ENCODE measurements at regions not wholly inside any gene's neighbourhood (a gene's known extent, or its start where the extent isn't known, plus 50 kb on each side); places are given as distances from the start of the nearest gene placed in this dataset.
"Not testable (repeated sequence)": the region's sequence is repeated elsewhere in the genome, so short reads cannot be mapped to it uniquely, and the experiment has no call there.

- TF ChIP-seq, protein P1, sequence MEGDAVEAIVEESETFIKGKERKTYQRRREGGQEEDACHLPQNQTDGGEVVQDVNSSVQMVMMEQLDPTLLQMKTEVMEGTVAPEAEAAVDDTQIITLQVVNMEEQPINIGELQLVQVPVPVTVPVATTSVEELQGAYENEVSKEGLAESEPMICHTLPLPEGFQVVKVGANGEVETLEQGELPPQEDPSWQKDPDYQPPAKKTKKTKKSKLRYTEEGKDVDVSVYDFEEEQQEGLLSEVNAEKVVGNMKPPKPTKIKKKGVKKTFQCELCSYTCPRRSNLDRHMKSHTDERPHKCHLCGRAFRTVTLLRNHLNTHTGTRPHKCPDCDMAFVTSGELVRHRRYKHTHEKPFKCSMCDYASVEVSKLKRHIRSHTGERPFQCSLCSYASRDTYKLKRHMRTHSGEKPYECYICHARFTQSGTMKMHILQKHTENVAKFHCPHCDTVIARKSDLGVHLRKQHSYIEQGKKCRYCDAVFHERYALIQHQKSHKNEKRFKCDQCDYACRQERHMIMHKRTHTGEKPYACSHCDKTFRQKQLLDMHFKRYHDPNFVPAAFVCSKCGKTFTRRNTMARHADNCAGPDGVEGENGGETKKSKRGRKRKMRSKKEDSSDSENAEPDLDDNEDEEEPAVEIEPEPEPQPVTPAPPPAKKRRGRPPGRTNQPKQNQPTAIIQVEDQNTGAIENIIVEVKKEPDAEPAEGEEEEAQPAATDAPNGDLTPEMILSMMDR (IDR thresholded peaks at IDR 0.05; ENCODE audit: control extremely low read depth, extremely low read depth, low read depth, missing control alignments) = no peak
- DNase-seq (ENCODE audit: extremely low spot score) = no peak
- ChIA-PET POLR2A (no interaction called here), CTCF (no interaction called here)
Measured at GRCh38 chrX:1026263-1027015, 186.0 kb downstream of the CRLF2 start.

DNA sequence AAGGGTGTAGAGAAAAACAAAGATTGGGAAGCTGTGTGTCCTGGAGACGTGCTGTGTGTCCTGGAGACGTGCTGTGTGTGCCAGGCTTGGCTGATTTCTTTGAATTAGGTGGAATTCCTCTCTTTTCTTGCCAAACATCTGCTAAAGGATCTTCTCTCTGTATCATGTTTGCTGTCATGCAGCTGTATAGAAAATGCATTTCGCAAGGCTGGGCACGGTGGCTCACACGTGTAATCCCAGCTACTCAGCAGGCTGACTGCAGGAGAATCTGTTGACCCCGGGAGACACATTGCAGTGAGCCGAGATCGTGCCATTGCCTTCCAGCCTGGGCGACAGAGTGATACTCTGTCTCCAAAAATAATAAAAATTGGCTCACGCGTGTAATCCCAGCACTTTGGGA lies 187.0 kb downstream of the CRLF2 start:
- DNase-seq (ENCODE audit: extremely low spot score) = no peak
- POLR2A ChIA-PET = no interaction called here
- TF ChIP-seq, protein P1 (IDR thresholded peaks at IDR 0.05; ENCODE audit: control extremely low read depth, extremely low read depth, low read depth, missing control alignments) = no peak
- CTCF ChIA-PET = no interaction called here

DNA sequence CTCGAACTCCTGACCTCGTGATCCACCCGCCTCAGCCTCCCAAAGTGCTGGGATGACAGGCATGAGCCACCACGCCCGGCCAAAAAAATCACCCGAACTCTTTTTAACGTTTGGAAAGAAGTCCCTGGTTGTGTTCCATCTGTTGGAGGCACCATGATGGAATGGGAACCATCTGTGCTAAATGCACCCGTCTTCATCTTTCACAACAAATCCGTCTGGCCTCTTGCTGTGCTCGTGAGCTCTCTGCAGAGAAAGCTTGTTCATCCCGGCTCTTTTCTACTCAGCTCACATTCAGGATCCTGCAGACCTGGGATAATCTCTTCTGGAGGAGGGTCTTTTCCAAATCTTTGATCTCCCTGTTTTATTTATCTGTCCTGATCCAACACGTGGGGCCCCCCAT lies 188.8 kb downstream of the CRLF2 start:
- TF ChIP-seq, protein P1 (IDR thresholded peaks at IDR 0.05; ENCODE audit: control extremely low read depth, extremely low read depth, low read depth, missing control alignments) = no peak
- CTCF ChIA-PET = no interaction called here
- POLR2A ChIA-PET = no interaction called here
- DNase-seq (ENCODE audit: extremely low spot score) = no peak

DNA sequence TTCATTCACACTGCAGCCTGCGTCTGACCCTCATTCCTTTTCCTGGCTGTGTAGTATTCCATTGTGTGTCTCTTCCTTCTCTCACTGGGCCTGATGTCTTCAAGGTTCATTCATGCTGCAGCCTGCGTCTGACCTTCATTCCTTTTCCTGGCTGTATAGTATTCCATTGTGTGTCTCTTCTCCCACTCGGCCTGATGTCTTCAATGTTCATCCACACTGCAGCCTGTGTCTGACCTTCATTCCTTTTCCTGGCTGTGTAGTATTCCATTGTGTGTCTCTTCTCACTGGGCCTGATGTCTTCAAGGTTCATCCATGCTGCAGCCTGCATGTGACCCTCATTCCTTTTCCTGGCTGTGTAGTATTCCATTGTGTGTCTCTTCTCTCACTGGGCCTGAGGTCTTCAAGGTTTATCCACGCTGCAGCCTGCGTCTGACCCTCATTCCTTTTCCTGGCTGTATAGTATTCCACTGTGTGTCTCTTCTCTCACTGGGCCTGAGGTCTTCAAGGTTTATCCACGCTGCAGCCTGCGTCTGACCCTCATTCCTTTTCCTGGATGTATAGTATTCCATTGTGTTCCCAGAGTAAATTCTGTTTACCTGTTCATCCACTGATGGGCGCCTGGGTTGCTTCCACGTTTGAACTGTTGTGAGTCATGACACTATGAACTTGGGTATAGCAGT lies 191.0 kb downstream of the CRLF2 start:
- POLR2A ChIA-PET; CTCF ChIA-PET; DNase-seq (ENCODE audit: extremely low spot score): not testable (repeated sequence)

- TF ChIP-seq, protein P1 (IDR thresholded peaks at IDR 0.05; ENCODE audit: control extremely low read depth, extremely low read depth, low read depth, missing control alignments) = no peak
- POLR2A ChIA-PET = no interaction called here
- CTCF ChIA-PET = no interaction called here
- no peak for DNase-seq (ENCODE audit: extremely low spot score)
Measured at GRCh38 chrX:1020634-1021166, 191.7 kb downstream of the CRLF2 start.

DNA sequence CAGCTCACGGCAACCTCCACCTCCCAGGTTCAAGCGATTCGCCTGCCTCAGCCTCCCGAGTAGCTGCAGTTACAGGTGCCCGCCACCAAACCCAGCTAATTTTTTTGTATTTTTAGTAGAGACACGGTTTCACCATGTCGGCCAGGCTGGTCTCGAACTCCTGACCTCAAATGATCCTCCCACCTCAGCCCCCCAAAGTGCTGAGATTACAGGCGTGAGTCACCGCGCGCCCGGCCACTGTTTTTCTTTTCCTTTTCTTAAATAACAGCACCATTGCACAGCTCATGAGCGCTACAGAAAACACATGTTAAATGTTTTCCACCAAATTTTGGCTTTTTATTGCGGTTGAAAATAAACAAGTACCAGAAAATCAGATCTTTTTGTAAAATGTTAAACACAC lies 195.5 kb downstream of the CRLF2 start:
- DNase-seq (ENCODE audit: extremely low spot score); POLR2A ChIA-PET; CTCF ChIA-PET: not testable (repeated sequence)

DNA sequence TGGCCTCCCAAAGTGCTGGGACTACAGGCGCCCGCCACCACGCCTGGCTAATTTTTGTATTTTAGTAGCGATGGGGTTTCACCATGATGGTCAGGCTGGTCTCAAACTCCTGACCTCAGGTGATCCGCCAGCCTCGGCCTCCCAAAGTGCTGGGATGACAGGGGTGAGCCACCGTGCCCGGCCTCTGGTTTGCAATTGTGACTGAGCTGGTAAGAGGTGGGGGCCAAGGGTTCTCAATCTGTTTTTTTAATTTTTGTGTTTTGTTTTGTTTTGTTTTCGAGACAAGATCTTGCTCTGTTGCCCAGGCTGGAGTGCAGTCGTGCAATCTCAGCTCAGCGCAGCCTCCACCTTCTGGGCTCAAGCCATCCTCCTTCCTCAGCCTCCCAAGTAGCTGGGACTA lies 196.2 kb downstream of the CRLF2 start:
- POLR2A ChIA-PET = not testable (repeated sequence)

GRCh38 chrX:1012678-1013300 lies 199.7 kb downstream of the CRLF2 start:
- no peak for DNase-seq (ENCODE audit: extremely low spot score)
- TF ChIP-seq, protein P1 (IDR thresholded peaks at IDR 0.05; ENCODE audit: control extremely low read depth, extremely low read depth, low read depth, missing control alignments) = no peak
- POLR2A ChIA-PET = no interaction called here
- CTCF ChIA-PET = no interaction called here

More for the DNA sequence above, 196.2 kb downstream of the CRLF2 start:
- CTCF ChIA-PET; DNase-seq (ENCODE audit: extremely low spot score): not testable (repeated sequence)

Data from GM10248 (cell line).